ENCODE measurements at regions not wholly inside any gene's neighbourhood (a gene's known extent, or its start where the extent isn't known, plus 50 kb on each side); places are given as distances from the start of the nearest gene placed in this dataset.
"Not testable (repeated sequence)": the region's sequence is repeated elsewhere in the genome, so short reads cannot be mapped to it uniquely, and the experiment has no call there.

DNA sequence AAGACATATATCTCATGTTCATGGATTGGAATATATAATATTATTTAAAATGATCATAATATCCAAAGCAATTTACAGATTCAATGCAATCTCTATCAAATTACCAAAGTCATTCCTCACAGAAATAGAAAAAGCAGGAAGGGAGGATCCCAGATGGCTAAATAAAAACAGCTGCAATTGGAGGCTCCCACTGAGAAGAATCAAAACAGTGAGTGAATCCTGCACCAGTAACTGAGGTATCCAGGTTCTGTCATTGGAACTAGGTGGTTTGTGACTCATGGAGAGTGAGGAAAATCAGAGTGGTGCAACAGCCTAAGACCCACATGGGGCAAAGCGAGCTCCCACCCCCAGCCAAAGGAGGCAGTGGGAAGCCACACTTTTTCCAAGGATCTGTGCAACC is 128.4 kb downstream of the MTERF1 start:
- ChIA-PET SMC1A (ENCODE audit: uncharacterized antibody, unreplicated experiment) (no interaction called here), CTCF (no interaction called here), RAD21 (ENCODE audit: unreplicated experiment) (no interaction called here), POLR2A (no interaction called here)
- Histone ChIP-seq H3K4me3 (no peak overlapping the region), H3K27me3 (replicated peaks in 1 of 2; ENCODE audit: control insufficient read depth in 2 of 2, insufficient read depth in 2 of 2, low read length in 1 of 2) (no peaks in the 10 kb centered on the region), H3K36me3 (ENCODE audit: control insufficient read depth in 2 of 2, insufficient read depth in 2 of 2, low read length in 1 of 2) (no peaks in the 10 kb centered on the region), H2AFZ (ENCODE audit: control insufficient read depth, low read depth, low read length) (no peak overlapping the region), H3K9ac (ENCODE audit: control insufficient read depth, insufficient read depth, low read length) (no peak overlapping the region), H4K20me1 (ENCODE audit: control insufficient read depth, insufficient read depth) (no peaks in the 10 kb centered on the region), H3K79me2 (ENCODE audit: control insufficient read depth, insufficient read depth, low read length) (no peaks in the 10 kb centered on the region), H3K9me3 (replicated peaks; ENCODE audit: control insufficient read depth, insufficient read depth, low read length) (no peaks in the 10 kb centered on the region), H3K4me2 (ENCODE audit: control insufficient read depth, insufficient read depth) (no peak overlapping the region), H3K27ac (ENCODE audit: control insufficient read depth, insufficient read depth) (no peak overlapping the region), H3K4me1 (ENCODE audit: control insufficient read depth, insufficient read depth, low read length) (no peaks in the 10 kb centered on the region)
- 0% methylated on average over 1 of the region's 1 CpG for WGBS (ENCODE audit: insufficient coverage, insufficient replicate concordance, low lambda C conversion rate, missing lambda C conversion rate)
- BruUV-seq (replicated peaks) = no TSS peak
- intact Hi-C loops (cut with micrococcal nuclease; ENCODE audit: unreplicated experiment) (no loop called here), in situ Hi-C loops (cut with MboI) (no loop called here)
- DNase-seq (ENCODE audit: low read depth, low spot score) (no peak), FAIRE-seq (no peak), ATAC-seq (no peak)
- TF ChIP-seq, protein P1, sequence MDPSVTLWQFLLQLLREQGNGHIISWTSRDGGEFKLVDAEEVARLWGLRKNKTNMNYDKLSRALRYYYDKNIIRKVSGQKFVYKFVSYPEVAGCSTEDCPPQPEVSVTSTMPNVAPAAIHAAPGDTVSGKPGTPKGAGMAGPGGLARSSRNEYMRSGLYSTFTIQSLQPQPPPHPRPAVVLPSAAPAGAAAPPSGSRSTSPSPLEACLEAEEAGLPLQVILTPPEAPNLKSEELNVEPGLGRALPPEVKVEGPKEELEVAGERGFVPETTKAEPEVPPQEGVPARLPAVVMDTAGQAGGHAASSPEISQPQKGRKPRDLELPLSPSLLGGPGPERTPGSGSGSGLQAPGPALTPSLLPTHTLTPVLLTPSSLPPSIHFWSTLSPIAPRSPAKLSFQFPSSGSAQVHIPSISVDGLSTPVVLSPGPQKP (IDR thresholded peaks at IDR 0.05; ENCODE audit: low read depth, low read length) = no peak

DNA sequence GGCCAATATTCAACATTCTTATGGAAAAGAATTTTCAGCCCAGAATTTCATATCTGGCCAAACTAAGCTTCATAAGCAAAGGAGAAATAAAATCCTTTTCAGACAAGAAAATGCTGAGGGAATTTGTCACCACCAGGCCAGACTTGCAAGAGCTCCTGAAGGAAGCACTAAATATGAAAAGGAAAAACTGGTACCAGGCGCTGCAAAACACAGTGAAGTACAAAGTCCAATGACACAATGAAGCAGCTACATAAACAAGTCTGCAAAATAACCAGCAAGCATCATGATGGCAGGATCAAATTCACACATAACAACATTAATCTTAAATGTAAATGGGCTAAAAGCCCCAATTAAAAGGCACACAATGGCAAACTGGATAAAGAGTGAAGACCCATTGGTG is 126.2 kb downstream of the MTERF1 start:
- 6% methylated on average over 1 of the region's 1 CpG for WGBS (ENCODE audit: insufficient coverage, insufficient replicate concordance, low lambda C conversion rate, missing lambda C conversion rate)
- CTCF ChIA-PET; H3K4me1 ChIP-seq (ENCODE audit: control insufficient read depth, insufficient read depth, low read length); H3K27me3 ChIP-seq (replicated peaks in 1 of 2; ENCODE audit: control insufficient read depth in 2 of 2, insufficient read depth in 2 of 2, low read length in 1 of 2); H4K20me1 ChIP-seq (ENCODE audit: control insufficient read depth, insufficient read depth); SMC1A ChIA-PET (ENCODE audit: uncharacterized antibody, unreplicated experiment); H3K36me3 ChIP-seq (ENCODE audit: control insufficient read depth in 2 of 2, insufficient read depth in 2 of 2, low read length in 1 of 2); H2AFZ ChIP-seq (ENCODE audit: control insufficient read depth, low read depth, low read length); H3K27ac ChIP-seq (ENCODE audit: control insufficient read depth, insufficient read depth); H3K4me2 ChIP-seq (ENCODE audit: control insufficient read depth, insufficient read depth); DNase-seq (ENCODE audit: low read depth, low spot score); BruUV-seq (replicated peaks); RAD21 ChIA-PET (ENCODE audit: unreplicated experiment); H3K79me2 ChIP-seq (ENCODE audit: control insufficient read depth, insufficient read depth, low read length); intact Hi-C loops (cut with micrococcal nuclease; ENCODE audit: unreplicated experiment); FAIRE-seq; H3K4me3 ChIP-seq; POLR2A ChIA-PET; ATAC-seq; in situ Hi-C loops (cut with MboI); H3K9ac ChIP-seq (ENCODE audit: control insufficient read depth, insufficient read depth, low read length); H3K9me3 ChIP-seq (replicated peaks; ENCODE audit: control insufficient read depth, insufficient read depth, low read length): not testable (repeated sequence)

DNA sequence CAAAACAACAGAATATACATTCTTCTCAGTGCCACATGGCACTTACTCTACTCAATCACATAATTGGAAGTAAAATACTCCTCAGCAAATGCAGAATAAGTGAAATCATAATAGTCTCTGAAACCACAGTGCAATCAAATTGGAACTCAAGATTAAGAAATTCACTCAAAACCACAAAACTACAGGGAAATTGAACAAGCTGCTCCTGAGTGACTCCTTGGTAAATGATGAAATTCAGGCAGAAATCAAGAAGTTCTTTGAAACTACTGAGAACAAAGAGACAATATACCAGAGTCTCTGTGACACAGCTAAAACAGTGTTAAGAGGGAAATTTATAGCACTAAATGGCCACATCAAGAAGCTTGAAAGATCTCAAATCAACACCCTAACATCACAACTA is 125.4 kb downstream of the MTERF1 start:
- H2AFZ ChIP-seq (ENCODE audit: control insufficient read depth, low read depth, low read length); CTCF ChIA-PET; H3K27ac ChIP-seq (ENCODE audit: control insufficient read depth, insufficient read depth); RAD21 ChIA-PET (ENCODE audit: unreplicated experiment); H3K27me3 ChIP-seq (replicated peaks in 1 of 2; ENCODE audit: control insufficient read depth in 2 of 2, insufficient read depth in 2 of 2, low read length in 1 of 2); in situ Hi-C loops (cut with MboI); BruUV-seq (replicated peaks); intact Hi-C loops (cut with micrococcal nuclease; ENCODE audit: unreplicated experiment); FAIRE-seq; H3K9me3 ChIP-seq (replicated peaks; ENCODE audit: control insufficient read depth, insufficient read depth, low read length); H3K9ac ChIP-seq (ENCODE audit: control insufficient read depth, insufficient read depth, low read length); H3K36me3 ChIP-seq (ENCODE audit: control insufficient read depth in 2 of 2, insufficient read depth in 2 of 2, low read length in 1 of 2); H3K79me2 ChIP-seq (ENCODE audit: control insufficient read depth, insufficient read depth, low read length); H3K4me1 ChIP-seq (ENCODE audit: control insufficient read depth, insufficient read depth, low read length); H4K20me1 ChIP-seq (ENCODE audit: control insufficient read depth, insufficient read depth); DNase-seq (ENCODE audit: low read depth, low spot score); ATAC-seq; H3K4me3 ChIP-seq; H3K4me2 ChIP-seq (ENCODE audit: control insufficient read depth, insufficient read depth): not testable (repeated sequence)
- ChIA-PET SMC1A (ENCODE audit: uncharacterized antibody, unreplicated experiment) (interaction anchor here (1.0 kb wide), 1 partner anchor 158 kb away, joined by 3 read pairs; no protein-coding TSS in a partner anchor), POLR2A (interaction anchor here (0.9 kb wide), 1 partner anchor 10 kb away, joined by 3 read pairs; no protein-coding TSS in a partner anchor)
